ENCODE measurements at regions not wholly inside any gene's neighbourhood (a gene's known extent, or its start where the extent isn't known, plus 50 kb on each side); places are given as distances from the start of the nearest gene placed in this dataset.

DNA sequence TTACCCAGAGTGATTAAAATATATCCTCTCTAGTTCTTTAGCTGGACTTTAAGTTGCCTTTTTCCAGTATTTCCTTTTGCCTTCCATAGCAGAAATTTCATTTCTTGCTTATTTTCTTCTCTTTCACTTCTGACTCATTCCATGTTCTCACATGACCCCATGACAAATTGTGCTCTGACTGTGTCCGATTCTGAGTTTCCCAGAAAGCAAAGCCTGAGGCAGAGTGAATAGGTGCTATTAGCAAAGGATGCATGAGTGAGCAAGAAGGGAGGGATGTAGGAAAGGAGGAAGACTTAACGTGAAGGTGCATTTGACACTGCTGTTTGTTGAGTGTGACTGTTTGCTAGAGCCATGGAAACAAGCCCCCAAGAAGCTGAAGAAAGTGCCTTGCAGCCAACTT is 82.6 kb upstream of the CNTNAP4 start:
- Histone ChIP-seq H2BK5ac (ENCODE audit: low read depth, low read length, poor library complexity, severe bottlenecking) (no peak overlapping the region), H3K9me3 (ENCODE audit: control insufficient read depth, insufficient read depth, low read length) (peaks cover 5% of the 10 kb centered on the region; the same call in 1 of the 2 replicates), H2AFZ (replicated peaks; ENCODE audit: low read length, poor library complexity) (no peak overlapping the region), H3K79me1 (ENCODE audit: low read depth in 1 of 2, low read length in 2 of 2) (no peaks in the 10 kb centered on the region), H3K27ac (ENCODE audit: insufficient read depth, low read length) (no peak overlapping the region), H2BK120ac (ENCODE audit: low read depth, low read length) (no peak overlapping the region), H2AK9ac (replicated peaks; ENCODE audit: low read depth, low read length, poor library complexity) (no peak overlapping the region), H2BK20ac (ENCODE audit: low read depth, low read length) (no peak overlapping the region), H3K4me2 (ENCODE audit: low read depth, low read length) (no peak overlapping the region), H3K27me3 (ENCODE audit: control insufficient read depth, insufficient read depth, low read length) (no peaks in the 10 kb centered on the region), H3K23ac (ENCODE audit: low read depth, low read length) (no peak overlapping the region), H3K56ac (ENCODE audit: extremely low read depth, insufficient read depth, low read length) (no peak overlapping the region), H3K9me1 (ENCODE audit: insufficient read depth, low read length) (no peaks in the 10 kb centered on the region), H3K4ac (ENCODE audit: low read depth, low read length) (no peak overlapping the region), H4K8ac (ENCODE audit: low read depth in 2 of 2, low read length in 2 of 2) (no peak overlapping the region), H3K4me3 (ENCODE audit: insufficient read depth, low read depth, low read length) (no peak overlapping the region), H3K4me1 (ENCODE audit: control insufficient read depth, insufficient read depth, low read length) (no peaks in the 10 kb centered on the region), H4K91ac (ENCODE audit: insufficient read depth, low read depth, low read length) (no peak overlapping the region), H3K18ac (ENCODE audit: low read depth, low read length) (no peak overlapping the region), H2BK15ac (ENCODE audit: low read depth, low read length) (no peak overlapping the region), H3K9ac (ENCODE audit: low read depth, low read length) (no peak overlapping the region), H3K14ac (replicated peaks; ENCODE audit: low read depth, low read length) (no peak overlapping the region), H4K20me1 (ENCODE audit: insufficient read depth, low read length) (no peaks in the 10 kb centered on the region), H3K36me3 (ENCODE audit: control insufficient read depth, insufficient read depth, low read length) (no peaks in the 10 kb centered on the region), H4K5ac (ENCODE audit: low read depth, low read length) (no peak overlapping the region), H2AK5ac (ENCODE audit: low read depth, low read length) (no peak overlapping the region)
- TF ChIP-seq FOS (IDR thresholded peaks at IDR 0.05; ENCODE audit: low read depth, low read length) = no peak
- no peak for TF ChIP-seq RFX5 (IDR thresholded peaks at IDR 0.05; ENCODE audit: low read depth, low read length)
- TF ChIP-seq, protein P1, sequence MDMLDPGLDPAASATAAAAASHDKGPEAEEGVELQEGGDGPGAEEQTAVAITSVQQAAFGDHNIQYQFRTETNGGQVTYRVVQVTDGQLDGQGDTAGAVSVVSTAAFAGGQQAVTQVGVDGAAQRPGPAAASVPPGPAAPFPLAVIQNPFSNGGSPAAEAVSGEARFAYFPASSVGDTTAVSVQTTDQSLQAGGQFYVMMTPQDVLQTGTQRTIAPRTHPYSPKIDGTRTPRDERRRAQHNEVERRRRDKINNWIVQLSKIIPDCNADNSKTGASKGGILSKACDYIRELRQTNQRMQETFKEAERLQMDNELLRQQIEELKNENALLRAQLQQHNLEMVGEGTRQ (IDR thresholded peaks at IDR 0.05; ENCODE audit: low read depth, low read length) = no peak
- TF ChIP-seq, protein P2, sequence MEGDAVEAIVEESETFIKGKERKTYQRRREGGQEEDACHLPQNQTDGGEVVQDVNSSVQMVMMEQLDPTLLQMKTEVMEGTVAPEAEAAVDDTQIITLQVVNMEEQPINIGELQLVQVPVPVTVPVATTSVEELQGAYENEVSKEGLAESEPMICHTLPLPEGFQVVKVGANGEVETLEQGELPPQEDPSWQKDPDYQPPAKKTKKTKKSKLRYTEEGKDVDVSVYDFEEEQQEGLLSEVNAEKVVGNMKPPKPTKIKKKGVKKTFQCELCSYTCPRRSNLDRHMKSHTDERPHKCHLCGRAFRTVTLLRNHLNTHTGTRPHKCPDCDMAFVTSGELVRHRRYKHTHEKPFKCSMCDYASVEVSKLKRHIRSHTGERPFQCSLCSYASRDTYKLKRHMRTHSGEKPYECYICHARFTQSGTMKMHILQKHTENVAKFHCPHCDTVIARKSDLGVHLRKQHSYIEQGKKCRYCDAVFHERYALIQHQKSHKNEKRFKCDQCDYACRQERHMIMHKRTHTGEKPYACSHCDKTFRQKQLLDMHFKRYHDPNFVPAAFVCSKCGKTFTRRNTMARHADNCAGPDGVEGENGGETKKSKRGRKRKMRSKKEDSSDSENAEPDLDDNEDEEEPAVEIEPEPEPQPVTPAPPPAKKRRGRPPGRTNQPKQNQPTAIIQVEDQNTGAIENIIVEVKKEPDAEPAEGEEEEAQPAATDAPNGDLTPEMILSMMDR (conservative IDR thresholded peaks at IDR 0.05; ENCODE audit: low read depth, low read length) = no peak
- TF ChIP-seq MXI1 (IDR thresholded peaks at IDR 0.05; ENCODE audit: borderline replicate concordance, low read depth, low read length) = no peak
- TF ChIP-seq CEBPB (IDR thresholded peaks at IDR 0.05; ENCODE audit: low read depth, low read length) = no peak
- TF ChIP-seq BHLHE40 (IDR thresholded peaks at IDR 0.05; ENCODE audit: low read depth, low read length) = no peak
- no peak for TF ChIP-seq SMC3 (IDR thresholded peaks at IDR 0.05; ENCODE audit: low read depth, low read length)
- TF ChIP-seq, protein P3, sequence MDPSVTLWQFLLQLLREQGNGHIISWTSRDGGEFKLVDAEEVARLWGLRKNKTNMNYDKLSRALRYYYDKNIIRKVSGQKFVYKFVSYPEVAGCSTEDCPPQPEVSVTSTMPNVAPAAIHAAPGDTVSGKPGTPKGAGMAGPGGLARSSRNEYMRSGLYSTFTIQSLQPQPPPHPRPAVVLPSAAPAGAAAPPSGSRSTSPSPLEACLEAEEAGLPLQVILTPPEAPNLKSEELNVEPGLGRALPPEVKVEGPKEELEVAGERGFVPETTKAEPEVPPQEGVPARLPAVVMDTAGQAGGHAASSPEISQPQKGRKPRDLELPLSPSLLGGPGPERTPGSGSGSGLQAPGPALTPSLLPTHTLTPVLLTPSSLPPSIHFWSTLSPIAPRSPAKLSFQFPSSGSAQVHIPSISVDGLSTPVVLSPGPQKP (IDR thresholded peaks at IDR 0.05; ENCODE audit: borderline replicate concordance, low read depth, low read length) = no peak
- TF ChIP-seq NFE2L2 (IDR thresholded peaks at IDR 0.05; ENCODE audit: low read depth, low read length) = no peak
- TF ChIP-seq MAZ (IDR thresholded peaks at IDR 0.05; ENCODE audit: borderline replicate concordance, low read depth, low read length) = no peak
- TF ChIP-seq MAFK (IDR thresholded peaks at IDR 0.05; ENCODE audit: low read depth, low read length) = no peak
- in situ Hi-C loops (cut with MboI; ENCODE audit: low sequenced_read_pairs) = no loop called here
- dilution Hi-C loops (cut with HindIII; ENCODE audit: low sequenced_read_pairs, unreplicated experiment) = no loop called here
- WGBS, 2 experiments (ENCODE audit: extremely low coverage in 2 of 2, insufficient read length in 1 of 2) = no CpG with 5 or more reads among the region's 2 CpGs
- intact Hi-C loops (cut with micrococcal nuclease) = no loop called here
- DNase-seq (no peak), ATAC-seq (ENCODE audit: low read depth) (no peak)
- CTCF ChIA-PET = no interaction called here
- BruUV-seq (replicated peaks) = no TSS peak
- POLR2A ChIA-PET (ENCODE audit: unreplicated experiment) = no interaction called here

Data from IMR-90 (cell line).